T-helper 9 cell (primary cell): ENCODE measurements at regions not wholly inside any gene's neighbourhood (a gene's known extent, or its start where the extent isn't known, plus 50 kb on each side); places are given as distances from the start of the nearest gene placed in this dataset.
A peak's percentile ranks its signal among the peaks of the same experiment; 100 is the strongest.

Experiments used
- DNase-seq: peaks from one replicate; pipeline ENCODE4 v3.0.0-alpha.2; 2020

DNA sequence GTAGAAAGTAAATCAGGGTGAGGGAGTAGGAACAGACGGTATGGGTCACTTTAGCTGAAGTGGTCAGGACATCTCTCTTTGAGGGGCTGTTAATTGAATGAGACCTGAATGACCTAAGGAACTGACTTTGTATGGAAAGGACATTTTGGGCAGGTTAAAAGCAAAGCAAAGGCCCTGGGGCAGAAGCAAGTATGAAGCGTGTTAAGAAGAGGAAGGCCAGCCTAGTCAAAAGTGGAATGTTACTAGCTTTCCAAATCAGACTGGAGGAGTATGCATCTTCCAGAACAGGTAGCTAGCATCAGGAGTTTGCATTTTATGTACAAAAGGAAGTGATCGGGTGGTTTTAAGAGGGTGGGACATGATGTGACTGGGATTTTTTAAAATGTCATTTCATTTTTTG lies 70.9 kb upstream of the PCGF5 start:
- DNase-seq: no peak

DNA sequence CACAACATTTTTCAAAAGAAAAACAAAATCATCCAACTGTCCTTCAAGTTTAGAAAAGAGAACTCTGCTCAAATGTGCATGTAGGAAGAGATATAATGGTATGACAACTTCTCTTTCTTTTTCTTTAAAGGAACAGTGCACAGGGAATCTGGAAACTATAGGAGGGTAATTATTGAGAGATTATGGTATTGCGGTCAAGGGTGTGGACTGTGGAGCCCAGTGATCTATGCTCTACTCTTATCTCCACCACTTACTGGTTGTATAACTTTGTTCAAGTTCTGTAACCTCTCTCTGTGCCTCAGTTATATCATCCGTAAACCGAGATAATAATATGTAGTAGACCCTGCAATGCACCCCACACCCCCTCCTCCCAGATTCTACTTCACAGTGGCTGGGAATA lies 69.8 kb upstream of the PCGF5 start:
- no peak for DNase-seq

GRCh38 chr10:91153508-91153907 lies 67.0 kb upstream of the PCGF5 start:
- DNase-seq: no peak

DNA sequence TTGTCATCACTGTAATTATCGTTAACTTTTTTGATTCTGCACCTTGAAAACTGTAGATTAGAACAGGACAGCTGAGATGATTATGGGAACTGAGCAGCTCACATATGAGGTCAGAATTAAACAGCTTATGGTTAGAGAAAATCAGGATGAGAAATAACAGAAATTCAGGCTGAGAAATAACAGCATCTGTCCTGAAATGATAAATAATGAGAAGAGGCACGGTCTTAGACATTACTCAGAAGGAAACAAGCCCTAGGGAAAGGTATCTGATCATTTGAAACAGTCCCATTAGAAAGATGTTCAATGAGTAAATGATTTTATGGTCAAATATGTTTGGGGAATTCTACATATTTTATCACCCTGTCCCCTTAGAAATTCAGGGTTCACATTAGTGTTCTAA lies 65.6 kb upstream of the PCGF5 start:
- no peak for DNase-seq

- DNase-seq: no peak
Measured at GRCh38 chr10:91156196-91156595, 64.3 kb upstream of the PCGF5 start.

- no peak for DNase-seq
Measured at GRCh38 chr10:91159254-91159783, 61.1 kb upstream of the PCGF5 start.

- DNase-seq: no peak
Measured at GRCh38 chr10:91162050-91162494, 58.4 kb upstream of the PCGF5 start.

GRCh38 chr10:91162495-91163268 lies 57.8 kb upstream of the PCGF5 start:
- peak; percentile 70 for DNase-seq

DNA sequence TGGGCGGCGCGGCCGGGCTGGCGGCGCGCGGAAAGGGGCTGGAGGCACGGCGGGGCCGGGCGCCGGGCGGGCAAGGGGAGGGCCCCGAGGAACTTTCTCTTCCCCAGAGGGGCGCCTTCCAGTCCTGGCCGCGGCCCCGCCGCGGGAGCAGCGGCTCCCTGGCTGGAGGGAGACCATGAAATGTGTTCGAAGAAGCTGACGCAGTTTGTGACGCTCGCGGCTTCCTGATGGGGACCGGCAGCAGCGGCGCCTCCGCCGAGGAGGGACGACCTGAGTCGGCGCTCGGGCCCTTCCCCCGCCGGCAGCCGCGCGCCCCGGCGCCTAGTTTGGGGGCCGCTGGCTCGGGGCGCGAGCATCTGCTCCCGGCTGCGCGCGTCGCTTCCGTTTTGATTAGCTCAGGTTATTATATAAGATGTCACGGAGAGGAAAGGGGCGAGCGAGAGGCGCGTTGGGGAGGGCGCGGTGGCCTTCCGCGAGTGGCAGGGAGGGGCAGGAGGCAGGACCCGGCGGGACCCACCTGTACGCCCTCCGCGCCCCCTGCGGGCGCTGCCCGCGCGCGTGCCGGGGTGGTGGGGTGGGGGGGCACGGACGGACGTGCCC lies 57.1 kb upstream of the PCGF5 start:
- DNase-seq: peak; percentile 73

GRCh38 chr10:91163869-91164474 lies 56.5 kb upstream of the PCGF5 start:
- peak; percentile 59 for DNase-seq

- no peak for DNase-seq
Measured at GRCh38 chr10:91164520-91165065, 55.9 kb upstream of the PCGF5 start.

GRCh38 chr10:91167406-91167805 lies 53.1 kb upstream of the PCGF5 start:
- DNase-seq: no peak

- DNase-seq: no peak
Measured at GRCh38 chr10:91170418-91170817, 50.0 kb upstream of the PCGF5 start.
